HEK293 (cell line): ENCODE measurements at regions not wholly inside any gene's neighbourhood (a gene's known extent, or its start where the extent isn't known, plus 50 kb on each side); places are given as distances from the start of the nearest gene placed in this dataset.
A peak's percentile ranks its signal among the peaks of the same experiment; 100 is the strongest.

Source experiments
- CTCF ChIA-PET: fragments of 350-600 bp; formaldehyde crosslinking; extraction: SDS; loops from one replicate; lab custom pipeline; 2021; ENCODE audit warnings: antibody characterized with exemption; lab: Yijun Ruan, JAX
- POLR2A ChIA-PET: fragments of 300-600 bp; formaldehyde crosslinking; extraction: SDS; loops from one replicate; lab custom pipeline; 2020; ENCODE audit warnings: antibody characterized with exemption, inconsistent platforms; lab: Yijun Ruan, JAX
- H3K27ac ChIP-seq: fragments of 200-500 bp; sonication (Bioruptor generic); 2 replicates; pipeline ENCODE4 v1.5.1; 2014; ENCODE audit warnings: low read depth, low read length, control low read depth, inconsistent platforms; ENCODE audit errors: extremely low read depth
- H3K36me3 ChIP-seq, 2 experiments: fragments of 200-500 bp in 1 of 2; sonication (Bioruptor generic) in 1 of 2; 1 replicate in 1 of 2; 2 replicates in 1 of 2; pipeline ENCODE4 v1.5.1; 2014 to 2017; ENCODE audit warnings: inconsistent platforms in 2 of 2, low read length in 2 of 2; ENCODE audit not compliant: control insufficient read depth in 2 of 2, insufficient read depth in 1 of 2
- H3K4me1 ChIP-seq: fragments of 200-500 bp; sonication (Bioruptor generic); 2 replicates; pipeline ENCODE4 v1.5.1; 2014; ENCODE audit warnings: mild to moderate bottlenecking, low read length, inconsistent platforms; ENCODE audit not compliant: control insufficient read depth, insufficient read depth
- H3K4me3 ChIP-seq: 2 replicates; pipeline ENCODE4 v1.5.1; 2011; ENCODE audit warnings: low read depth, mild to moderate bottlenecking, control low read depth, low read length, moderate library complexity
- H3K9me3 ChIP-seq: fragments of 200-500 bp; sonication (Bioruptor generic); 2 replicates; pipeline ENCODE4 v1.5.1; 2014; ENCODE audit warnings: low read depth, low read length, inconsistent platforms; ENCODE audit not compliant: control insufficient read depth, insufficient read depth
- IKZF3 ChIP-seq: fragments of 450-650 bp; IDR thresholded peaks from 2 replicates; pipeline ENCODE4 v1.5.0; 2018; ENCODE audit warnings: missing biosample characterization, mild to moderate bottlenecking, missing genetic modification characterization, moderate library complexity
- KLF8 ChIP-seq: fragments of 450-650 bp; formaldehyde crosslinking; IDR thresholded peaks from 2 replicates; pipeline ENCODE4 v1.5.1; 2016; ENCODE audit warnings: missing biosample characterization, missing genetic modification characterization
- OVOL3 ChIP-seq: fragments of 450-650 bp; formaldehyde crosslinking; IDR thresholded peaks from 2 replicates; pipeline ENCODE4 v1.5.1; 2016; ENCODE audit warnings: missing biosample characterization, missing genetic modification characterization
- PRDM1 ChIP-seq: fragments of 450-650 bp; formaldehyde crosslinking; IDR thresholded peaks from 2 replicates; pipeline ENCODE4; 2016; ENCODE audit warnings: missing biosample characterization, missing genetic modification characterization
- SP7 ChIP-seq: fragments of 450-650 bp; formaldehyde crosslinking; IDR thresholded peaks from 2 replicates; pipeline ENCODE4 v1.5.1; 2016; ENCODE audit warnings: missing biosample characterization, missing genetic modification characterization
- TCF7L2 ChIP-seq: IDR thresholded peaks from 2 replicates; pipeline ENCODE4 v1.6.1; 2011; ENCODE audit warnings: low read depth, mild to moderate bottlenecking, inconsistent platforms, low read length, moderate library complexity, borderline replicate concordance
- ZBTB17 ChIP-seq: fragments of 450-650 bp; formaldehyde crosslinking; IDR thresholded peaks from 2 replicates; pipeline ENCODE4 v1.5.1; 2016; ENCODE audit warnings: missing biosample characterization, missing genetic modification characterization
- ZBTB21 ChIP-seq: fragments of 450-650 bp; formaldehyde crosslinking; IDR thresholded peaks from 2 replicates; pipeline ENCODE4 v1.5.1; 2017; ENCODE audit warnings: missing biosample characterization, missing genetic modification characterization
- ZFP69B ChIP-seq: fragments of 450-650 bp; formaldehyde crosslinking; IDR thresholded peaks from 2 replicates; pipeline ENCODE4 v1.5.1; 2016; ENCODE audit warnings: missing biosample characterization, missing genetic modification characterization
- ZNF114 ChIP-seq: fragments of 450-650 bp; formaldehyde crosslinking; IDR thresholded peaks from 2 replicates; pipeline ENCODE4 v1.5.0; 2017; ENCODE audit warnings: missing biosample characterization, missing genetic modification characterization
- ZNF169 ChIP-seq: fragments of 450-650 bp; formaldehyde crosslinking; IDR thresholded peaks from 2 replicates; pipeline ENCODE4 v1.5.1; 2016; ENCODE audit warnings: missing biosample characterization, missing genetic modification characterization
- ZNF24 ChIP-seq: fragments of 450-650 bp; formaldehyde crosslinking; IDR thresholded peaks from 2 replicates; pipeline ENCODE4 v1.5.1; 2016; ENCODE audit warnings: missing biosample characterization, missing genetic modification characterization
- ZNF311 ChIP-seq: fragments of 450-650 bp; formaldehyde crosslinking; IDR thresholded peaks from 2 replicates; pipeline ENCODE4 v1.5.1; 2017; ENCODE audit warnings: missing biosample characterization, missing genetic modification characterization, borderline replicate concordance
- ZNF366 ChIP-seq: fragments of 450-650 bp; formaldehyde crosslinking; conservative IDR thresholded peaks from 2 replicates; pipeline ENCODE4 v1.5.1; 2016; ENCODE audit warnings: missing biosample characterization, missing genetic modification characterization
- ZNF558 ChIP-seq: fragments of 450-650 bp; formaldehyde crosslinking; IDR thresholded peaks from 2 replicates; pipeline ENCODE4 v1.5.1; 2016; ENCODE audit warnings: missing biosample characterization, missing genetic modification characterization
- ZNF561 ChIP-seq: fragments of 450-650 bp; IDR thresholded peaks from 2 replicates; pipeline ENCODE4 v1.5.1; 2018; ENCODE audit warnings: missing biosample characterization, missing genetic modification characterization, borderline replicate concordance
- ZNF585B ChIP-seq: fragments of 450-650 bp; formaldehyde crosslinking; IDR thresholded peaks from 2 replicates; pipeline ENCODE4 v1.5.1; 2016; ENCODE audit warnings: missing biosample characterization, missing genetic modification characterization
- ZNF707 ChIP-seq: fragments of 450-650 bp; formaldehyde crosslinking; IDR thresholded peaks from 2 replicates; pipeline ENCODE4 v1.5.1; 2016; ENCODE audit warnings: missing biosample characterization, missing genetic modification characterization
- ZNF76 ChIP-seq: fragments of 450-650 bp; formaldehyde crosslinking; IDR thresholded peaks from 2 replicates; pipeline ENCODE4; 2016; ENCODE audit warnings: low read depth, missing biosample characterization, missing genetic modification characterization, borderline replicate concordance
- ZNF837 ChIP-seq: fragments of 450-650 bp; formaldehyde crosslinking; IDR thresholded peaks from 2 replicates; pipeline ENCODE4 v1.5.1; 2016; ENCODE audit warnings: missing biosample characterization, missing genetic modification characterization
- TF ChIP-seq, protein P1 (sequence below): fragments of 450-650 bp; formaldehyde crosslinking; IDR thresholded peaks from 2 replicates; pipeline ENCODE4 v1.5.1; 2016; ENCODE audit warnings: missing biosample characterization, missing genetic modification characterization, low read depth
- TF ChIP-seq, protein P2 (sequence below): fragments of 450-650 bp; formaldehyde crosslinking; IDR thresholded peaks from 2 replicates; pipeline ENCODE4 v1.5.1; 2016; ENCODE audit warnings: missing biosample characterization, missing genetic modification characterization, low read depth
- TF ChIP-seq, protein P3 (sequence below): fragments of 450-650 bp; formaldehyde crosslinking; IDR thresholded peaks from 2 replicates; pipeline ENCODE4 v1.5.1; 2017; ENCODE audit warnings: missing biosample characterization, missing genetic modification characterization
- TF ChIP-seq, protein P4 (sequence below): fragments of 450-650 bp; formaldehyde crosslinking; IDR thresholded peaks from 2 replicates; pipeline ENCODE4 v1.5.1; 2016; ENCODE audit warnings: missing biosample characterization, missing genetic modification characterization

DNA sequence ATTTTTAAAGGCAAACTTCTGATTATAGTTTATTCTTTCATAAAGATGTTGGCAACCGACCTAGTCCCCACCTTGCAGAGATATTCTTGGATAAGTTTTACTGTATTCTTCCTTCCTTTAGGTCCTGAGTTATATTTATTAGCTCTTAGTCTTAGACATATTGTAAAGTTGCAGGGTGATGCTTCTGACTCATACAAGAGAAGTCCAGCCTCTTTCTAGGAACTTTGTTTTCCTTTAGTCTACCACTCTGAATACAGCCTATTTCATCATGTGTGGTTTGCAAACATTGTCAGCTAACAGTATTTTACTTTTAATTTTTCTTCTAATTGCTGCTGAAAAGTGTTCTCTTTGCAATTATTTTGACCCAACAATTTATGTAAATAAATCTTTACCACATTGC, 686.7 kb downstream of the COL12A1 start:
- POLR2A ChIA-PET: no interaction called here
- CTCF ChIA-PET: interaction anchor here (1.0 kb wide), 1 partner anchor 691 kb away, joined by 3 read pairs; no protein-coding TSS in a partner anchor

DNA sequence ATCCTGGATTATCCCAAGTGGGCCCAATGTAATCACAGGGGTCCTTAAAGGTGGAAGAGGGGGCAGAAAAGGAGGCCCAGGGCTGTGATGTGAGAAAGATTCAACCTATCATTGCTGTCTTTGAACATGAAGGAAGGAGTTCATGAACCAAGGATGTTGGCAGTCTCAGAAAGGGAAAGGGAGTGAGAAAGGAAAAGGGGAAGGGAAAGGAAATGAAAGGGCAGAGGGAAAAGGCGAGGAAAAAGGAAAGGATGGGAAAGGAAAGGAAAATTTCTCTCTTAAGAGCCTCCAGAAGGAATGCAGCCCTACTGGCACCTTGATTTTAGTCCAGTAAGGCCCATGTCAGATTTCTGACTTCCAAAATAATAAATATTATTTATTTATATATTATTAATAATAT, 687.8 kb downstream of the COL12A1 start:
- no peak overlapping the region for H3K4me3 ChIP-seq

More for the DNA sequence above, 686.7 kb downstream of the COL12A1 start:
- Histone ChIP-seq H3K27ac (no peak overlapping the region), H3K36me3 (no peaks in the 10 kb centered on the region), H3K4me1 (no peaks in the 10 kb centered on the region), H3K4me3 (no peak overlapping the region), H3K9me3 (no peaks in the 10 kb centered on the region)
- TF ChIP-seq ZNF114 (tag by site-specific recombination) (no peak), ZNF76 (no peak), ZNF169 (tag by site-specific recombination) (no peak), ZNF366 (tag by site-specific recombination) (no peak), ZNF558 (tag by site-specific recombination) (no peak), ZNF837 (no peak), ZBTB21 (tag by site-specific recombination) (no peak), ZNF707 (tag by site-specific recombination) (no peak), OVOL3 (tag by site-specific recombination) (no peak), ZNF311 (tag by site-specific recombination) (no peak), SP7 (no peak), ZNF561 (tag by site-specific recombination) (no peak), TCF7L2 (no peak)
- TF ChIP-seq, protein P1, sequence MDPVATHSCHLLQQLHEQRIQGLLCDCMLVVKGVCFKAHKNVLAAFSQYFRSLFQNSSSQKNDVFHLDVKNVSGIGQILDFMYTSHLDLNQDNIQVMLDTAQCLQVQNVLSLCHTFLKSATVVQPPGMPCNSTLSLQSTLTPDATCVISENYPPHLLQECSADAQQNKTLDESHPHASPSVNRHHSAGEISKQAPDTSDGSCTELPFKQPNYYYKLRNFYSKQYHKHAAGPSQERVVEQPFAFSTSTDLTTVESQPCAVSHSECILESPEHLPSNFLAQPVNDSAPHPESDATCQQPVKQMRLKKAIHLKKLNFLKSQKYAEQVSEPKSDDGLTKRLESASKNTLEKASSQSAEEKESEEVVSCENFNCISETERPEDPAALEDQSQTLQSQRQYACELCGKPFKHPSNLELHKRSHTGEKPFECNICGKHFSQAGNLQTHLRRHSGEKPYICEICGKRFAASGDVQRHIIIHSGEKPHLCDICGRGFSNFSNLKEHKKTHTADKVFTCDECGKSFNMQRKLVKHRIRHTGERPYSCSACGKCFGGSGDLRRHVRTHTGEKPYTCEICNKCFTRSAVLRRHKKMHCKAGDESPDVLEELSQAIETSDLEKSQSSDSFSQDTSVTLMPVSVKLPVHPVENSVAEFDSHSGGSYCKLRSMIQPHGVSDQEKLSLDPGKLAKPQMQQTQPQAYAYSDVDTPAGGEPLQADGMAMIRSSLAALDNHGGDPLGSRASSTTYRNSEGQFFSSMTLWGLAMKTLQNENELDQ (tag by site-specific recombination): no peak
- TF ChIP-seq, protein P2, sequence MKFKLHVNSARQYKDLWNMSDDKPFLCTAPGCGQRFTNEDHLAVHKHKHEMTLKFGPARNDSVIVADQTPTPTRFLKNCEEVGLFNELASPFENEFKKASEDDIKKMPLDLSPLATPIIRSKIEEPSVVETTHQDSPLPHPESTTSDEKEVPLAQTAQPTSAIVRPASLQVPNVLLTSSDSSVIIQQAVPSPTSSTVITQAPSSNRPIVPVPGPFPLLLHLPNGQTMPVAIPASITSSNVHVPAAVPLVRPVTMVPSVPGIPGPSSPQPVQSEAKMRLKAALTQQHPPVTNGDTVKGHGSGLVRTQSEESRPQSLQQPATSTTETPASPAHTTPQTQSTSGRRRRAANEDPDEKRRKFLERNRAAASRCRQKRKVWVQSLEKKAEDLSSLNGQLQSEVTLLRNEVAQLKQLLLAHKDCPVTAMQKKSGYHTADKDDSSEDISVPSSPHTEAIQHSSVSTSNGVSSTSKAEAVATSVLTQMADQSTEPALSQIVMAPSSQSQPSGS (tag by site-specific recombination): no peak

DNA sequence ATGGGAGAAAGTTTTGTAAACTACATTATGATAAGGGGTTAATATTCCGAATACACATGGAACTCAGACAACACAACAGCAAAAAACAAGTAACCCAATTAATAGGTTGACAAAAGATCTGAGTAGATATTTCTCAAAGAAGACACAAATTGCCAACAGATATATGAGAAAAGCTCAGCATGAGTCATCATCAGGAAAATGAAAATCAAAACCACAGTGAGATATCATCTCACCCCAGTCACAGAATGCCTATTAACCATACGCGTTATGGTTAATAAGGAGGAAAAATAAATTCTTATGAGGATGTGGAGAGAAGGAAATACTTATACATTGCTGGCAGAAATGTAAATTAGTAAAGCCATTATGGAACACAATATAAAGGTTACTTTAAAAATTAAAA, 695.0 kb downstream of the COL12A1 start:
- no peaks in the 10 kb centered on the region for H3K36me3 ChIP-seq
- TF ChIP-seq ZBTB17 (no peak), ZFP69B (no peak), ZNF585B (tag by site-specific recombination) (no peak), ZNF24 (tag by site-specific recombination) (no peak), KLF8 (no peak)
- TF ChIP-seq, protein P3, sequence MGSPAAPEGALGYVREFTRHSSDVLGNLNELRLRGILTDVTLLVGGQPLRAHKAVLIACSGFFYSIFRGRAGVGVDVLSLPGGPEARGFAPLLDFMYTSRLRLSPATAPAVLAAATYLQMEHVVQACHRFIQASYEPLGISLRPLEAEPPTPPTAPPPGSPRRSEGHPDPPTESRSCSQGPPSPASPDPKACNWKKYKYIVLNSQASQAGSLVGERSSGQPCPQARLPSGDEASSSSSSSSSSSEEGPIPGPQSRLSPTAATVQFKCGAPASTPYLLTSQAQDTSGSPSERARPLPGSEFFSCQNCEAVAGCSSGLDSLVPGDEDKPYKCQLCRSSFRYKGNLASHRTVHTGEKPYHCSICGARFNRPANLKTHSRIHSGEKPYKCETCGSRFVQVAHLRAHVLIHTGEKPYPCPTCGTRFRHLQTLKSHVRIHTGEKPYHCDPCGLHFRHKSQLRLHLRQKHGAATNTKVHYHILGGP (tag by site-specific recombination): no peak
- TF ChIP-seq, protein P4, sequence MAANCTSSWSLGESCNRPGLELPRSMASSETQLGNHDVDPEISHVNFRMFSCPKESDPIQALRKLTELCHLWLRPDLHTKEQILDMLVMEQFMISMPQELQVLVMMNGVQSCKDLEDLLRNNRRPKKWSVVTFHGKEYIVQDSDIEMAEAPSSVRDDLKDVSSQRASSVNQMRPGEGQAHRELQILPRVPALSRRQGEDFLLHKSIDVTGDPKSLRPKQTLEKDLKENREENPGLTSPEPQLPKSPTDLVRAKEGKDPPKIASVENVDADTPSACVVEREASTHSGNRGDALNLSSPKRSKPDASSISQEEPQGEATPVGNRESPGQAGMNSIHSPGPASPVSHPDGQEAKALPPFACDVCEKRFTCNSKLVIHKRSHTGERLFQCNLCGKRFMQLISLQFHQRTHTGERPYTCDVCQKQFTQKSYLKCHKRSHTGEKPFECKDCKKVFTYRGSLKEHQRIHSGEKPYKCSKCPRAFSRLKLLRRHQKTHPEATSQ: no peak
- H3K4me1 ChIP-seq: no peaks in the 10 kb centered on the region
- no peaks in the 10 kb centered on the region for H3K9me3 ChIP-seq
- no peak overlapping the region for H3K27ac ChIP-seq
- H3K4me3 ChIP-seq: no peak overlapping the region
- POLR2A ChIA-PET: no interaction called here
- CTCF ChIA-PET: no interaction called here

More for the DNA sequence above, 687.8 kb downstream of the COL12A1 start:
- no peak for TF ChIP-seq IKZF3
- peak; percentile 97 for TF ChIP-seq PRDM1 (tag by site-specific recombination)
- TF ChIP-seq, all 188 proteins: peak for 1
- POLR2A ChIA-PET: no interaction called here
- Histone ChIP-seq H3K9me3 (no peaks in the 10 kb centered on the region), H3K27ac (no peak overlapping the region), H3K4me1 (no peaks in the 10 kb centered on the region), H3K36me3 (no peaks in the 10 kb centered on the region)
- CTCF ChIA-PET: interaction anchor here (1.0 kb wide), 1 partner anchor 692 kb away, joined by 3 read pairs; no protein-coding TSS in a partner anchor
